ENCODE measurements at regions not wholly inside any gene's neighbourhood (a gene's known extent, or its start where the extent isn't known, plus 50 kb on each side); places are given as distances from the start of the nearest gene placed in this dataset.

DNA sequence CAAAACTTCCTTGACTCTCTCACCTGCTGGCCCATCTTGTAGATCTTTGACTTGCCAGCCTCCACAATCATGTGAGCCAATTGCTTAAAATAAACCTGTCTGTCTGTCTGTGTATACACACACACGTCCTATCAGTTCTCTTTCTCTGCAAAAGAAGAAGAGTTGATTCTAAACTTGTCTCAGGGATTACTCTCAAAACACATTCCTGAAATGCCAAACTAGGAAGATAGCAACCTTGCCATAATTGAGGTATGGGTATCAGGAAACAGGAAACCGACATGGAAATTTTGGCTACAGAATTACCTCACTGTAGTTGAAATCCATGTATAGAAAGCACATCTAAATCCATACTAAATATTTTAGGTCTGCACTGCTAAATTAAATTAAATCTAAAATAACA, 483.4 kb downstream of the PLK2 start:
- TF ChIP-seq REST (IDR thresholded peaks at IDR 0.05; ENCODE audit: low read depth, low read length): no peak
- TF ChIP-seq, protein P1, sequence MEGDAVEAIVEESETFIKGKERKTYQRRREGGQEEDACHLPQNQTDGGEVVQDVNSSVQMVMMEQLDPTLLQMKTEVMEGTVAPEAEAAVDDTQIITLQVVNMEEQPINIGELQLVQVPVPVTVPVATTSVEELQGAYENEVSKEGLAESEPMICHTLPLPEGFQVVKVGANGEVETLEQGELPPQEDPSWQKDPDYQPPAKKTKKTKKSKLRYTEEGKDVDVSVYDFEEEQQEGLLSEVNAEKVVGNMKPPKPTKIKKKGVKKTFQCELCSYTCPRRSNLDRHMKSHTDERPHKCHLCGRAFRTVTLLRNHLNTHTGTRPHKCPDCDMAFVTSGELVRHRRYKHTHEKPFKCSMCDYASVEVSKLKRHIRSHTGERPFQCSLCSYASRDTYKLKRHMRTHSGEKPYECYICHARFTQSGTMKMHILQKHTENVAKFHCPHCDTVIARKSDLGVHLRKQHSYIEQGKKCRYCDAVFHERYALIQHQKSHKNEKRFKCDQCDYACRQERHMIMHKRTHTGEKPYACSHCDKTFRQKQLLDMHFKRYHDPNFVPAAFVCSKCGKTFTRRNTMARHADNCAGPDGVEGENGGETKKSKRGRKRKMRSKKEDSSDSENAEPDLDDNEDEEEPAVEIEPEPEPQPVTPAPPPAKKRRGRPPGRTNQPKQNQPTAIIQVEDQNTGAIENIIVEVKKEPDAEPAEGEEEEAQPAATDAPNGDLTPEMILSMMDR (IDR thresholded peaks at IDR 0.05): no peak
- no peak for TF ChIP-seq POLR2AphosphoS5 (IDR thresholded peaks at IDR 0.05; ENCODE audit: low read depth, low read length)
- TF ChIP-seq, protein P2, sequence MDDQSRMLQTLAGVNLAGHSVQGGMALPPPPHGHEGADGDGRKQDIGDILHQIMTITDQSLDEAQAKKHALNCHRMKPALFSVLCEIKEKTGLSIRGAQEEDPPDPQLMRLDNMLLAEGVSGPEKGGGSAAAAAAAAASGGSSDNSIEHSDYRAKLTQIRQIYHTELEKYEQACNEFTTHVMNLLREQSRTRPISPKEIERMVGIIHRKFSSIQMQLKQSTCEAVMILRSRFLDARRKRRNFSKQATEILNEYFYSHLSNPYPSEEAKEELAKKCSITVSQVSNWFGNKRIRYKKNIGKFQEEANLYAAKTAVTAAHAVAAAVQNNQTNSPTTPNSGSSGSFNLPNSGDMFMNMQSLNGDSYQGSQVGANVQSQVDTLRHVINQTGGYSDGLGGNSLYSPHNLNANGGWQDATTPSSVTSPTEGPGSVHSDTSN (IDR thresholded peaks at IDR 0.05): no peak
